CD4-positive, alpha-beta T cell treated with Interleukin-1 beta for 1 hour (primary cell): ENCODE measurements at regions not wholly inside any gene's neighbourhood (a gene's known extent, or its start where the extent isn't known, plus 50 kb on each side); places are given as distances from the start of the nearest gene placed in this dataset.

Source experiments
- DNase-seq, 2 donors: peaks; one replicate each; pipeline ENCODE4 v3.0.0-alpha.2; 2020 to 2022

GRCh38 chr1:21346365-21347071 is 56.3 kb upstream of the ECE1 start:
- DNase-seq = no peak

- DNase-seq = no peak
Measured at GRCh38 chr1:21344750-21345443, 54.6 kb upstream of the ECE1 start.

- DNase-seq = no peak
Measured at GRCh38 chr1:21344098-21344749, 54.0 kb upstream of the ECE1 start.

- peak in 1 of 2 donors; percentile 60 for DNase-seq
Measured at GRCh38 chr1:21342961-21343838, 52.9 kb upstream of the ECE1 start.

- no peak for DNase-seq
Measured at GRCh38 chr1:21341517-21342078, 51.3 kb upstream of the ECE1 start.

GRCh38 chr1:21341022-21341421 is 50.8 kb upstream of the ECE1 start:
- no peak for DNase-seq

GRCh38 chr1:21340230-21340945 is 50.1 kb upstream of the ECE1 start:
- DNase-seq = no peak
